A204.1 (cell line): ENCODE measurements at regions not wholly inside any gene's neighbourhood (a gene's known extent, or its start where the extent isn't known, plus 50 kb on each side); places are given as distances from the start of the nearest gene placed in this dataset.

ENCODE experiments used
- FAIRE-seq: peaks from 2 replicates; lab custom pipeline; 2012; peaks lifted over from hg19 to GRCh38; lab: Jason Lieb, UNC

DNA sequence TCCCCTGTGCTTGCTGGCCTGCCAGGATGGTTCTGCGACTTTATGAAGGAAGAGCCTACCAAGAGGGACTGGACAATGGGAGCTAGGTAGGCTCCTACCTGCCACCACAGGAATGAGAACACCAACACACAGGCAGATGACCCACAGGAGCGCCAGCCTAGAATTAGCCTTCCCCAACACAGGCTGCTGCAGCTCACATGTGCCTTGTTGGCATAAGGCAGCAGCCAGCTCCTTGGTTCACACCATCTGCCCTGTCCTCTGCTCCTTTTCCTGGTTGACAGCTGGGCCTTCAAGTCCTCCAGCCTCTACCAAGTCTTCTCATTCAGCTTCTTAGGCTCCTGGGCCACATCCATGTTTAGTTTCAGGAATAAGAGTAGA lies 705.4 kb upstream of the RAB6C start:
- no peak for FAIRE-seq

- FAIRE-seq: no peak
Observed at GRCh38 chr2:129274918-129275317, 704.5 kb upstream of the RAB6C start.

- FAIRE-seq: no peak
Observed at GRCh38 chr2:129275706-129276105, 703.8 kb upstream of the RAB6C start.

GRCh38 chr2:129276978-129277584 lies 702.4 kb upstream of the RAB6C start:
- FAIRE-seq: no peak

- no peak for FAIRE-seq
Observed at GRCh38 chr2:129277585-129277981, 701.9 kb upstream of the RAB6C start.

- no peak for FAIRE-seq
Observed at GRCh38 chr2:129281791-129282530, 697.5 kb upstream of the RAB6C start.

GRCh38 chr2:129285012-129285411 lies 694.5 kb upstream of the RAB6C start:
- no peak for FAIRE-seq

- no peak for FAIRE-seq
Observed at GRCh38 chr2:129293326-129293725, 686.1 kb upstream of the RAB6C start.

DNA sequence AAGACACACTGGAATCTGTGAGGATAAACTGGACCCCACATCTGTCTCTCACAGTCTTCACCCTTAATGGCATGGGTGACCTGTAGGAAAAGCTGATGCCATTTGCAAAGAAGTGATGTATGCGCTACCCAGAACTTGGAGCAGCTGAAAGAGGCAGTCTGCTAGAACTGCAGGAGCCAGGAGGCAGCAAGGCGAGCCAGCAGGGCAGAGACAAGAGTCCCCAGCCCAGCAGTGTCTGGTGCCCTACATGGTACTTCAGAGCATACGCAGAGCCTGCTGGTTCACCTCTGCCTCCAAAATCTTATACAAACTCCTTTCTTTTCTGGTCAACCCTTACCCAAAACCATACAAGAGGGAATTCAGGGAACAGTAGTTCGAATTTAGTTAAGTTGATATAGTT lies 683.1 kb upstream of the RAB6C start:
- FAIRE-seq: no peak

GRCh38 chr2:129296806-129297205 lies 682.7 kb upstream of the RAB6C start:
- FAIRE-seq: no peak

DNA sequence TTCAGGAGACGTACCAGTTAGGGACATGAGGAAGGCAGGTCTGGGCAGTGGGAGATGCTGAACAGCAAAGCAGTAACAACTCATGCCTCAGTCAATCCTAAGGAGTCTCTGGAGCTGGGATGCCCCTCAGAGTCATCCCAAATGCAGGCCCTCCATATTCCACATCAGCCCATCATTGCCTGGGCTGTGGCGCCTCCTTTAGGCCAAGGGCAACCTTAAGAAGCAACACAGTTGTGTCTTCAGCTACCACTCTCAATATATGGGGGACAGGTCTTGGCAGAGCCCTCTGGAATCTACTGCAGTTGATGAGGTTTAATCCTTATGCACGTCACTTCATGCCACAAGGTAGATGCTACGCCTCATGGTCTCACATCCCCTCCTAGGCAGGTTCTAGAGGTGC lies 682.0 kb upstream of the RAB6C start:
- no peak for FAIRE-seq

GRCh38 chr2:129299338-129299737 lies 680.1 kb upstream of the RAB6C start:
- FAIRE-seq: no peak

DNA sequence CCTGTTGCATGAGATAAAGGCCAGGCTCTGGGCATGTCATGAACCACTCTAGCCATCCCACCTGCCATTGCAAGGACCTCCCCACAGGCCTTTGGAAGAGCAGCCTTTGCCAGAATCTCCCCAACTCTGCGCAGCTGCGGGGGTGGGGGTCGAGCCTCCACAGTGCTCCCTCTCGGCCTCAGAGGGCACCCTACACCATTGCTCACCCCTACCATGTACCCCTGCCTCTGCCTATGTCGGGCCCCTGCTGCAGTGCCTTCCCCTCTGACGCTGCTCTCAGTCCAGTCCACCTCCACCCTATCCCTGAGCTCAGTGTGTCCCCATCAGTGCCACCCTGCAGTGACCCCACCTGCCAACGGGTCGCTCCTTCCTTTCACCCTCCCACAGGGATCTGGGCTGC lies 679.7 kb upstream of the RAB6C start:
- no peak for FAIRE-seq

DNA sequence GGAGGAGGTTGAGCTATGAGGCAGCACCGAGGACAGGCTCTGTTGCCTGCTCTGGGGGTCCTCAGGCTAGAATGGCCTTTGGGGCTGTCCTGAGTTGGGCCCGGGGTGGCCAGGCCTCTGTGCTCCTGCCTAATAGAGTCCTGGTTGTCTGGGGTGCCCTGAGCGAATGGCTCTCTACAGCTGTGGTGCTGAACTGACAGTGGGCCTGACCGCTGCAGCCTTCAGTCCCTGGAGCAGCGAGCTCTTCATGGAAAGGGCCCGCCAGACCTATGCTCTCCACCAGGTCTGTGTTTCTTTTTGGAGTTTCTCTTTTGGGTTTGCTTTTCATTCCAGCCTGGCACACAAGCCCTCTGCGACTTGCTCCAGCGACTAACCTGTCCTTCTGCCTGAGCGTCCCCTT lies 679.0 kb upstream of the RAB6C start:
- FAIRE-seq: no peak

- no peak for FAIRE-seq
Observed at GRCh38 chr2:129301431-129301913, 678.0 kb upstream of the RAB6C start.

- FAIRE-seq: no peak
Observed at GRCh38 chr2:129302106-129302505, 677.4 kb upstream of the RAB6C start.

DNA sequence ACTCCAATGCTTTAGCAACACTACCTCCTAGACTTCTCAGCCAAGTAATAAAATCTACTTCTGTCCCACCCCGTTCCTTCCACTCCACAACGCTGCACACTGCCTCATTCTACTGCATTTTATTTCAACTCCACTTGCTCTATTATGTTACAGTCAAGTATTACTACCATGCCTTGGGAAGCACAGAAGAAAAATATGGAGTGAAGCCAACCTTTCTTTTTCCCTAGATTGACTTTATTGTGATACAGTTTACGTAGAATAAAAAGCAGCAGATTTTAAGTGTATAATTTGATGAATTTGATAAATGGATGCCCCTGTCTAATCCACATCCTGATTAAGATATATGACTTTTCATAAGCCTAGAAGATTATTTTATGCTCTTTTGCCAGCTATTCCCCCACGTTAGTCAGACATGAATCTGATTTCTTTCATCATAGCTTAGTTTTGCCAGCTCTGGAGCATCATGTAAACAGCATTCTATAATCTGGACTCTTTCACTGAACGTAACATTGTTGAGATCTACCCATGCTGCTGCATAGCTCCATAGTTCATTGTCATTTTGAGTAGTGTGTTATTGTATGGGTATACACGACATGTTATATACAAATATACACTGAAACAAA lies 676.8 kb upstream of the RAB6C start:
- no peak for FAIRE-seq

GRCh38 chr2:129314120-129314519 lies 665.3 kb upstream of the RAB6C start:
- no peak for FAIRE-seq

DNA sequence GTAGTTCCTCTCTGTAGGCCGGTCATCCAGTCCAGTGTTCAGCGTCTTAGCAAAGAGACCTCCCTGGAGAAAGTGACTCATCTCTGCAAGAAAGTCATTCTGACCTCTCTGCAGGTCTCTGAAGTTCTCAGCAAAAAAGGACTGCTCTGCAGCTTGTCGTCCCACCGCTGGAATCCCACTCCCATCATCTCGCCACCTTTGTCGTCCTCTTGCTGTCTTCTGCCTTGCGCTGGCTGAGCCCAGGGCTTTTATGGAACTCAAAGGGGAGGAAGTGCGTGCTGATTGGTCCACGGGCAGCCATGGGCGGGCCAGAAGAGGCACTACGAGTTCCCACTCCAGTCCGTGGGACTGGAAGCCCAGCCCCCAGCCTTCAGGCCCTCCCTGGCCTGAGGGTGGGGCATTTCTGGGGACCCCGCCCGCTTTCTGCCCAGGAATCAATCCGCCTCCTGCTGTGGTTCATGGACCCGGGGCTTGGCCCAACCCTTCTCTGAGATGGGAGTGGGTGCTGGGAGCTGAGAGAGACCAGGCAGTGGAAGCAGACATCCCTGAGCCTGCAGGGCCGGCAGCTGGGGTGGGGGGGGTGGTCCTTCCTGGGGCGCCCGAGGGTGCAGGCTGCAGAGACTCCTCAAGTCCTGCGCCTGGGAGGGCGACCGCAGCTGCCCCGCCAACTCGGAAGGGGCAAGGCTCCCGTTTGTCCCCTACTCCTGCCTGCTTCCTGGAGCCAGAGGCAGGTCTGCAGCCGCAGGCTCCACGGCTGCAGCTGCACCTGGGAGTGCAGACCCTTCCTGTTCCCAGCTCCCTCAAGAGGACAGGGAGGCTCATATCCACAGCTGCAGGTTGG lies 660.7 kb upstream of the RAB6C start:
- FAIRE-seq: no peak

GRCh38 chr2:129319422-129319717 lies 660.1 kb upstream of the RAB6C start:
- no peak for FAIRE-seq

DNA sequence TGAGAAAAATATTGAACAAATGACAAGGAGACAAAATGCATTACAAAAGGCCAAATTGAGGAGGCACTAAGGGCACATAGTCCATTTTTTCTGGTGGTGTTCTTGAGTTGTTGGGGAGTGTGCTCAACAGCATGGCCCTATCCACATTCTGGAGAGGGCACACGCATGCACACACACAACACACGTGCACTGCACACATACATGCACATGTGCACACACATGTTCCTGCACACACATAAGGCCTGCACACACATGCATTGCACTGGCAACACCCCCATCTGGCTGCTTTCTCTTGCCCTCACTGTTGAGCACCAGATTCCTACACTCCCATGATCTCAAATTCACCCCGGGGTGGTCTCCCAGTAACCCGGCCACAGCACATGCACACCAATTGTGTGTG lies 659.2 kb upstream of the RAB6C start:
- no peak for FAIRE-seq

DNA sequence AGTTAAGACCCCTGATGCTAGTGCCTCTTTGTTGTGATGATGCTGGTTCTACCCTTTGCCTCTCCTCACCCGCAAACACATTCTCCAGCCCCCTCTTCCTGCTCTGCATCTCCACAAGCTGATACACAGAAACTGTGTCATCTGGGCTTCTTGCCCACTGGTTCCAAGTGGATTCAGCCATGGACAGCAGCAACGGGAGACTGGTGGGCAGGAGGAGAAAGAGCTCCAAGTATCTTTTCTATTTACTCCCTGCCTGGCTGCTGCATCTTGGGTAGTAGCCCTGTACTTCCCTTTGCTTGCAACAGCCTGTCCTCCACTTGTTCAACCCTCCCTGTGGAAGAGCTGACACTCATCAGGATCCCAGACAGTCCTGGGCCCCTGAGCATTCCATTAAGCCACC lies 655.1 kb upstream of the RAB6C start:
- FAIRE-seq: no peak

DNA sequence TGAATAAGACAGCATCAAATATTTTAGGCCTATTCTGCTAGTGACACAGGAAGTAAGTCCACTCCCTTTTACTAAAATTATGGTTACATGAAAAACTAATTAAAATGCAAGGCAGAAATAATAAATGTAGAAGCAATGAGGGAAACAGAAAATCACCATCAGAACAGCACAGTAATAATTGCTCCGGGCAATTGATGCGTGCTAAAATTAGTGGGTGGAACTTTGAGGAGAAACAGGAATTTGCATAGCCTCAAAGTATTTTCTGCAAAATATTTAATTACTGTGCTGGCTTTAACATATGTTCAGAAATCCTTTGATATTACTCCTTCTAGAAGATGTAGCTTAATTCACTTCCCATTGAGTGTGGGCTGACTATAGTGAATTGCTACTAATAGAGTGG lies 654.3 kb upstream of the RAB6C start:
- no peak for FAIRE-seq
